ENCODE measurements at regions not wholly inside any gene's neighbourhood (a gene's known extent, or its start where the extent isn't known, plus 50 kb on each side); places are given as distances from the start of the nearest gene placed in this dataset.

DNA sequence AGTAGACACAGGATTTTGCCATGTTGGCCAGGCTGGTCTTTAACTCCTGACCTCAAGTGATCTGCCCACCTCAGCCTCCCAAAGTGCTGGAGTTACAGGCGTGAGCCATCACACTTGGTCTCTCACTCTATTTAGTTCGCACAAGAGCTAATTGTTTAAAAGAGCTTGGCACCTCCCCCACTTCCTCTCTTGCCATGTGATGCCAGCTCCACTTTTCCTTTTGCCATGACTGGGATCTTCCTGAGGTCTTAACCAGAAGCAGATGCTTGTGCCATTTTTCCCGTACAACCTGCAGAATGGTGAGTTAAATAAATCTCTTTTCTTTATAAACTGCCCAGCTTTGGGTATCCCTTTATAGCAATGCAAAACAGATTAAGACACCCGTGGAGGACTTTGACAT lies 200.1 kb upstream of the FRMD6 start:
- TF ChIP-seq, protein P1, sequence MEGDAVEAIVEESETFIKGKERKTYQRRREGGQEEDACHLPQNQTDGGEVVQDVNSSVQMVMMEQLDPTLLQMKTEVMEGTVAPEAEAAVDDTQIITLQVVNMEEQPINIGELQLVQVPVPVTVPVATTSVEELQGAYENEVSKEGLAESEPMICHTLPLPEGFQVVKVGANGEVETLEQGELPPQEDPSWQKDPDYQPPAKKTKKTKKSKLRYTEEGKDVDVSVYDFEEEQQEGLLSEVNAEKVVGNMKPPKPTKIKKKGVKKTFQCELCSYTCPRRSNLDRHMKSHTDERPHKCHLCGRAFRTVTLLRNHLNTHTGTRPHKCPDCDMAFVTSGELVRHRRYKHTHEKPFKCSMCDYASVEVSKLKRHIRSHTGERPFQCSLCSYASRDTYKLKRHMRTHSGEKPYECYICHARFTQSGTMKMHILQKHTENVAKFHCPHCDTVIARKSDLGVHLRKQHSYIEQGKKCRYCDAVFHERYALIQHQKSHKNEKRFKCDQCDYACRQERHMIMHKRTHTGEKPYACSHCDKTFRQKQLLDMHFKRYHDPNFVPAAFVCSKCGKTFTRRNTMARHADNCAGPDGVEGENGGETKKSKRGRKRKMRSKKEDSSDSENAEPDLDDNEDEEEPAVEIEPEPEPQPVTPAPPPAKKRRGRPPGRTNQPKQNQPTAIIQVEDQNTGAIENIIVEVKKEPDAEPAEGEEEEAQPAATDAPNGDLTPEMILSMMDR (IDR thresholded peaks at IDR 0.05; ENCODE audit: borderline replicate concordance) = no peak

DNA sequence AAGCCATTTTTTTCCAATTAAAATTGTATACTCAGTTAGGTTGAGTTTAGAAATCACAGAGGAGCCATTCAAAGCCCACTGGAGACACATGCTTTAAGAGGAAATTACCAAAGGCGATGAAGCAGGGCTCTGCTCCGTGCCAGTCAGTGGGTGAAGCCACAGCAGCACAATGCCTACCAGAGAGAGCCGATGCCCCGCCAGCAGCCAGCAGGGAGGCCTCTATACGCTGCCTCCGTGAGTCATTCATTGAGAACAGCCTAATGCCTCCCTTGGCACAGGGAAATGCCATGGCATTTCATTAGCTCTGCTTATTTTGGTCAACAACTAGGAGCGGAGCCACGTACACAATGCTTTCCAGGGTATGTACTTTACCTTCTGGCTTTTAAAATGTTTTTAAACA lies 197.8 kb upstream of the FRMD6 start:
- H3K27ac ChIP-seq (replicated peaks) = no peak overlapping the region
- TF ChIP-seq, protein P1 (IDR thresholded peaks at IDR 0.05; ENCODE audit: borderline replicate concordance) = no peak
- intact Hi-C loops (cut with micrococcal nuclease) = no loop called here

More for the DNA sequence above, 200.1 kb upstream of the FRMD6 start:
- Histone ChIP-seq H3K4me3 (no peak overlapping the region), H3K27ac (replicated peaks) (no peak overlapping the region), H3K27me3 (ENCODE audit: low read depth) (no peaks in the 10 kb centered on the region), H3K4me1 (peaks cover 21% of the 10 kb centered on the region), H3K9me3 (replicated peaks) (no peaks in the 10 kb centered on the region), H3K36me3 (no peaks in the 10 kb centered on the region)
- no peak for DNase-seq
- intact Hi-C loops (cut with micrococcal nuclease) = no loop called here

GRCh38 chr14:51454351-51454750 lies 197.4 kb upstream of the FRMD6 start:
- no peaks in the 10 kb centered on the region for H3K27me3 ChIP-seq (ENCODE audit: low read depth)
- no peak overlapping the region for H3K4me3 ChIP-seq
- intact Hi-C loops (cut with micrococcal nuclease) = no loop called here
- H3K27ac ChIP-seq (replicated peaks) = no peak overlapping the region
- no peak for DNase-seq
- no peaks in the 10 kb centered on the region for H3K9me3 ChIP-seq (replicated peaks)
- no peaks in the 10 kb centered on the region for H3K36me3 ChIP-seq
- TF ChIP-seq, protein P1 (IDR thresholded peaks at IDR 0.05; ENCODE audit: borderline replicate concordance) = no peak
- peaks cover 5% of the 10 kb centered on the region for H3K4me1 ChIP-seq

More for the DNA sequence above, 197.8 kb upstream of the FRMD6 start:
- H3K9me3 ChIP-seq (replicated peaks) = no peaks in the 10 kb centered on the region
- no peaks in the 10 kb centered on the region for H3K36me3 ChIP-seq
- no peak for DNase-seq
- peaks cover 9% of the 10 kb centered on the region for H3K4me1 ChIP-seq
- no peak overlapping the region for H3K4me3 ChIP-seq
- no peaks in the 10 kb centered on the region for H3K27me3 ChIP-seq (ENCODE audit: low read depth)

DNA sequence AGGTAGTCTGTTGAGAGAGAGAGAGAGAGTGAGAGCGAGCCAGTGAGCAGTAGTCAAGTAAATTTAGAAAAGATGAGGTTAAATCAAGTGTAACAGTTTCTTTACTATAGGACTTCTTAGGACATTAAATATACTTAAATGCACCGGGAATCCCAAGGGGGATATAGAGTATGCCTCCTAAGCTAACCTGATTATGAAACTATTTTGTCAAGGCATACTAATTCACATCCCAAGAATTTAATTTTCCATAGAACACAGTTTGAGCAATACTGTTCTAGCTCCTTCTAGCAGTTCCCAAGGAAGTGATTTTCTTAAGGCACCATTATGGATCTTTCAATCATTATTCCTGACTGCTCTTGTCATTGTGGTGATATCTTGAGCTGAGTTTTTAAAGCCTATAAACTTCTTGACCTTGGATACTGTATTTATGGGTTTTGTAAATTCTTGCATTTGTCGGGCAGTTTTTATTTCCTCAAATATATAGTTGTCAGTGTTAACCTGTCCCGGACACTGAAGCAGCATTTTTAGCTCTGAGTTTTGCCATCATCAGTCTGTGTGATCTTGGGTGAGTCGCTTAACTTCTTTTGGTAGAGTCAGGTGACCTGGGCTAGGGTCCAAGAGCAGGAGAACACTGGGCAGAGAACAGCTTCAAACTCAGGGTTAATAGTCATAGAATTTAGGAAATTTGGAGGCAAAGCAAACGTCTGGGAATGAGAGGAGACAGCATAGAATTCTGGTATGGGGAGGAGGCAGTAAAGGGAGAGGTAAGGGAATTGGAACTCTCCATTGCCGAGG lies 196.5 kb upstream of the FRMD6 start:
- Histone ChIP-seq H3K9me3 (replicated peaks) (no peaks in the 10 kb centered on the region), H3K4me3 (no peak overlapping the region), H3K27me3 (ENCODE audit: low read depth) (no peaks in the 10 kb centered on the region), H3K27ac (replicated peaks) (no peak overlapping the region), H3K4me1 (no peaks in the 10 kb centered on the region), H3K36me3 (no peaks in the 10 kb centered on the region)
- no peak for DNase-seq
- intact Hi-C loops (cut with micrococcal nuclease) = no loop called here
- TF ChIP-seq, protein P1 (IDR thresholded peaks at IDR 0.05; ENCODE audit: borderline replicate concordance) = no peak

DNA sequence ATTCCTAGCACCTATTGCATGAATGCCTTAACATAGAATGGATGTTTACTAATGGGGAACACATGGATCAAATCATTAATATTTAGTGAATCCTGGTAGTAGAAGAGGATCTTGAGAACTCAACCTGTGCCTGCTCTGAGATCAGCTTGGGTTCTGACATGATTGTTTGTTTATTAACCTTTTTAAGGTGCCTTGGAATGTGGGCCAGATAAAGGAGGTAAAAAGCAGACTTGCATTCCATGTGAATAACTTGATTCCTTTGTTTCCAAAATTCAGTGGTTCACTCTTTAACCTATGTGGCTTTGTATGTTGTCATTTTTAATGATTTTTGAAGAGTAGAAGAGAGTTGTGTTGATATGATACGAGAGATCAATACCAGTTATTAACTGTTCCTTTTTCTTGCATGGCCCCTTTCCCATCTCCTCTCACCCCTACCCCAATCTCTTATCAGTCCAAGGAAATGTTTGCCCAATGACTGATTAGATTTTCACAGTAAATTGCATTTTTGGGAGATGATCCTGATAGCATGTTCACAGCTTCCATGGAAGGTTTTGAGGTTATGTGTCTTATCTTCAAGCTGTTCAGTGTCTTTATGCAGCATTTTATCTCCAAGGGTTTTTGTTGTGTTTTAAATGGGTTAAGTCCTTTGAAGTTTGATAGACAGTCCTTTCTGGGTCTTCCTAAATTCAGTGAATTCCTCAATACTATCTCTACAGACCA lies 193.7 kb upstream of the FRMD6 start:
- Histone ChIP-seq H3K4me3 (no peak overlapping the region), H3K27me3 (ENCODE audit: low read depth) (no peaks in the 10 kb centered on the region), H3K4me1 (no peaks in the 10 kb centered on the region), H3K36me3 (no peaks in the 10 kb centered on the region), H3K9me3 (replicated peaks) (no peaks in the 10 kb centered on the region), H3K27ac (replicated peaks) (no peak overlapping the region)
- TF ChIP-seq, protein P1 (IDR thresholded peaks at IDR 0.05; ENCODE audit: borderline replicate concordance) = no peak
- no peak for DNase-seq
- intact Hi-C loops (cut with micrococcal nuclease) = no loop called here

All from left ventricle myocardium inferior (tissue), 1 donor.